ENCODE measurements at regions not wholly inside any gene's neighbourhood (a gene's known extent, or its start where the extent isn't known, plus 50 kb on each side); places are given as distances from the start of the nearest gene placed in this dataset.

GRCh38 chr21:21624674-21625073, 626.5 kb downstream of the NCAM2 start:
- TF ChIP-seq FOXK2 (IDR thresholded peaks at IDR 0.05) (no peak), SUZ12 (IDR thresholded peaks at IDR 0.05) (no peak), NFRKB (IDR thresholded peaks at IDR 0.05) (no peak), FOXM1 (IDR thresholded peaks at IDR 0.05; ENCODE audit: borderline replicate concordance) (no peak), SP1 (IDR thresholded peaks at IDR 0.05) (no peak), FOXA1 (IDR thresholded peaks at IDR 0.05) (no peak), ELF4 (IDR thresholded peaks at IDR 0.05) (no peak), LEF1 (IDR thresholded peaks at IDR 0.05; ENCODE audit: borderline replicate concordance) (no peak), ZNF384 (IDR thresholded peaks at IDR 0.05) (no peak), ARNT (IDR thresholded peaks at IDR 0.05) (no peak), CTBP1 (IDR thresholded peaks at IDR 0.05; ENCODE audit: borderline replicate concordance) (no peak), L3MBTL2 (conservative IDR thresholded peaks at IDR 0.05) (no peak), BHLHE40 (IDR thresholded peaks at IDR 0.05; ENCODE audit: borderline replicate concordance) (no peak), PKNOX1 (IDR thresholded peaks at IDR 0.05) (no peak)
